Stomach (tissue), 4 donors: ENCODE measurements at regions not wholly inside any gene's neighbourhood (a gene's known extent, or its start where the extent isn't known, plus 50 kb on each side); places are given as distances from the start of the nearest gene placed in this dataset.

Experiments used
- CTCF ChIP-seq, 7 experiments: fragments of 450-650 bp in 4 of 7; fragments of 200-600 bp in 3 of 7; sonication (generic) in 3 of 7; IDR thresholded peaks; one replicate each; pipeline ENCODE4 v1.5.1; 2016 to 2019; ENCODE audit warnings: antibody characterized with exemption in 7 of 7, control low read depth in 2 of 7, mild to moderate bottlenecking in 1 of 7
- EP300 ChIP-seq: sonication (generic); formaldehyde crosslinking; IDR thresholded peaks from one replicate; pipeline ENCODE4 v1.6.1; 2017; ENCODE audit warnings: antibody characterized with exemption
- POLR2A ChIP-seq, 4 donors: fragments of 450-650 bp; IDR thresholded peaks; one replicate each; pipeline ENCODE4 v1.6.1; 2016; ENCODE audit warnings: antibody characterized with exemption in 4 of 4, control low read depth in 2 of 4, mild to moderate bottlenecking in 1 of 4, moderate library complexity in 1 of 4
- POLR2AphosphoS5 ChIP-seq, 3 donors: sonication (generic); formaldehyde crosslinking; IDR thresholded peaks; one replicate each; pipeline ENCODE4 v1.6.1; 2016; ENCODE audit warnings: antibody characterized with exemption in 3 of 3

- TF ChIP-seq EP300 (no peak), CTCF (IDR thresholded peaks at IDR 0.05) (no peak), POLR2A (IDR thresholded peaks at IDR 0.05) (no peak), POLR2AphosphoS5 (IDR thresholded peaks at IDR 0.05) (no peak)
Measured at GRCh38 chr14:51176839-51177238, 63.2 kb upstream of the TMX1 start.
